Fibroblast of villous mesenchyme (primary cell): ENCODE measurements at regions not wholly inside any gene's neighbourhood (a gene's known extent, or its start where the extent isn't known, plus 50 kb on each side); places are given as distances from the start of the nearest gene placed in this dataset.

Source experiments
- DNase-seq: peaks from one replicate; pipeline ENCODE4 v3.0.0-alpha.2; 2010; ENCODE audit warnings: low read depth
- H3K4me3 ChIP-seq: 2 replicates; pipeline ENCODE4 v1.5.1; 2011; ENCODE audit warnings: low read depth, mild to moderate bottlenecking, low read length
- TF ChIP-seq, protein P1 (sequence below): IDR thresholded peaks from 2 replicates; pipeline ENCODE4 v1.5.1; 2012; ENCODE audit warnings: low read depth, mild to moderate bottlenecking, low read length; ENCODE audit not compliant: insufficient read depth

DNA sequence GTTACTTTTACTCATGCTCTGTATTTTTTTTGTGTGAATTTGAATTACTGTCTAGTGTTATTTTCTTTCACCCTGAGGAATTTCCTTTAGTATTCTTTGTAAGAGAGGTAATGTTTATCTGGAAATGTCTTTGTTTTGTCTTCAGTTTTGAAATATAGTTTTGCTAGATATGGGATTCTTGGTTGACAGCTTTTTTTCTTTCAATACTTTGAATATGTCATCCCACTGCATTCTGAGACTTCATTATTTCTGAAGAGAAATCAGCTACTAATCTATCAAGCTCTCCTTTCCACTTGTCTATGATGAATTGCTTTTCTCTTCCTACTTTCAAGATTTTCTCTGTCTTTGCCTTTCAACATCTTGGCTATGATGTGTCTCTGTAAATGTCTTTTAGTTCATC, 217.0 kb upstream of the CASK start:
- TF ChIP-seq, protein P1, sequence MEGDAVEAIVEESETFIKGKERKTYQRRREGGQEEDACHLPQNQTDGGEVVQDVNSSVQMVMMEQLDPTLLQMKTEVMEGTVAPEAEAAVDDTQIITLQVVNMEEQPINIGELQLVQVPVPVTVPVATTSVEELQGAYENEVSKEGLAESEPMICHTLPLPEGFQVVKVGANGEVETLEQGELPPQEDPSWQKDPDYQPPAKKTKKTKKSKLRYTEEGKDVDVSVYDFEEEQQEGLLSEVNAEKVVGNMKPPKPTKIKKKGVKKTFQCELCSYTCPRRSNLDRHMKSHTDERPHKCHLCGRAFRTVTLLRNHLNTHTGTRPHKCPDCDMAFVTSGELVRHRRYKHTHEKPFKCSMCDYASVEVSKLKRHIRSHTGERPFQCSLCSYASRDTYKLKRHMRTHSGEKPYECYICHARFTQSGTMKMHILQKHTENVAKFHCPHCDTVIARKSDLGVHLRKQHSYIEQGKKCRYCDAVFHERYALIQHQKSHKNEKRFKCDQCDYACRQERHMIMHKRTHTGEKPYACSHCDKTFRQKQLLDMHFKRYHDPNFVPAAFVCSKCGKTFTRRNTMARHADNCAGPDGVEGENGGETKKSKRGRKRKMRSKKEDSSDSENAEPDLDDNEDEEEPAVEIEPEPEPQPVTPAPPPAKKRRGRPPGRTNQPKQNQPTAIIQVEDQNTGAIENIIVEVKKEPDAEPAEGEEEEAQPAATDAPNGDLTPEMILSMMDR: no peak
- no peak overlapping the region for H3K4me3 ChIP-seq
- no peak for DNase-seq

DNA sequence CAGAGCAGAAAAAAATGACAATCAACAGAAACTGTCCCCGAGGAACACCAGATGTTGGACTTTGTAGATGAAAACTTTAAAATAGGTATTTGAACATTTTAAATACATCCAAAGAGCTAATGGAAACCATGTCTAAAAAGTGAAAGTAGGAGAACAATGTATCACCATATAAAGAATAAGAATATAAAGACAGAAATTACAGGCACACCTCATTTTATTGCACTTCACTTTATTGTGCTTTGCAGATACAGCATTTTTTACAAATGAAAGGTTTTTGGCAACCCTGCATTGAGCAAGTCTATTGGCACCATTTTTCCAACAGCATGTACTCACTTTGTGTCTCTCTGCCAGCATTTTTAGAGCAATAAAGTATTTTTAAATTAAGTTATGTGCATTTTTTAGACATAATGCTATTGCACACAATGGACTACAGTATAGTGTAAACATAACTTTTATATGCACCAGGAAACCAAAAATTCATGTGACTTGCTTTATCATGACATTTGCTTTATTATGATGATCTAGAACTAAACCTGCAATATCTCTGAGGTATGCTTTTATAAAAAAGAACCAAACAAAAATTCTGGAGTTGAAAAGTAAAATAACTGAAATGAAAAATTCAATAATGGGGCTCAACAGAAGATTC, 212.4 kb upstream of the CASK start:
- TF ChIP-seq, protein P1: no peak
- H3K4me3 ChIP-seq: no peak overlapping the region
- DNase-seq: no peak

DNA sequence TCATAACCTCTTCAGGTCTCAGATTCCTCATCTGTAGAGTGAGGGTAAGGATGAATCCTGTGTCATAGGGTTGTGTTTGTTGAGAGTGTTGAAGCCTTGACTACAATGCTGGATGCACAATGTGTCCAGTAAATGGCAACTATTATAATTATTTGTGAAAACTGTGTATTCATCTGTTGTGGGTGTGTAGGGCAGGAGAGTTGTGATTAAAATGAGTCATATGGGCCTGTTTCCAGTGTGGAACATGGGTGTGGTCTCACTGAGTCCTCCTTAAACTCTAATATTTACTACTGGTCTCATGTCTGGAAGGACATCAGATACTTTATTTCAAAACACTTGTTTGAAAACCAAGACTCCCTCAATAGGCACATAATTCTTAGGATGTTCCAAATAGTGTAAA, 208.5 kb upstream of the CASK start:
- TF ChIP-seq, protein P1: no peak
- DNase-seq: peak; percentile 17
- H3K4me3 ChIP-seq: no peak overlapping the region

DNA sequence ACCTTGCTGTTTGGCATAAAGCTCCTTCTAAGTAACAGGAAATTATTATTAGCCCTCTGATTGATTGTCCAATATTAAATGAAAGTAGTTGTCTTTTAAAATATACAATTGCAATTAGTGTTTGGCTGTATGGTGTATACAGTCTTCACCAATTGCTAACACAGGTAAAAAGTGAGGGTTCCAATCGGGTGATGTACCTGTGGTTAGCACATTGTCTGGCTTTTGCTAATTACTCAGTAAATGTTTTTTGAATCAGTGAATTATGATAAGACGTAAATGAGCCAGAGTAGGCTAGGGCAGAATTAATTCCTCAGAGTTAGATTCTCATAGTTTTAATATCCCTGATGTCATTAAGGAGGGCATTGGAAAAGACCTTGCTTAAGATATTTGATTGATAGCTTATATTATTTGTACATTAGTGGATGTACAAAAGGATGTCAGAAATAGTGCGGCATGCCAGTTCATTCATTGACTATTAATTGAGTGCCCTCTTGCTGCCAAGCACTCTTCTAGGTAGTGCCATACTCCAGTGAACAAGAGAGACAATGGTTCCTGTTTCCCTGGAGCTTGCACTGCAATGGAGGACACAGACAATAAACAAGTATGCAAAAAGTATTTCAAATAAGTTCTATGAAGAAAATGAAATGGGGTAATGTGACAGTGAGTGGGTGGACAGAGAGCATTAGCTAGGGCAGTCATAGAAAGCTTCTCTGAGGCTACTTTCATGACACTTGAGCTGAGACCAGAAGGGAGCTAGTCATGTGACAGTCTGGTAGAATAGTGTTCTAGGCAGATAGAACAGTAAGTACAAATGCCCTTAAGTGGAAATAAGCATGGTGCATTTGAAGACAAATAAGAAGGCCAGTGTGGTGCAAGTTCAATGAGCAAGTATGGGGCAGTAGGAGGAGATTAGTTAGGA, 205.9 kb upstream of the CASK start:
- TF ChIP-seq, protein P1: no peak
- DNase-seq: no peak
- no peak overlapping the region for H3K4me3 ChIP-seq

DNA sequence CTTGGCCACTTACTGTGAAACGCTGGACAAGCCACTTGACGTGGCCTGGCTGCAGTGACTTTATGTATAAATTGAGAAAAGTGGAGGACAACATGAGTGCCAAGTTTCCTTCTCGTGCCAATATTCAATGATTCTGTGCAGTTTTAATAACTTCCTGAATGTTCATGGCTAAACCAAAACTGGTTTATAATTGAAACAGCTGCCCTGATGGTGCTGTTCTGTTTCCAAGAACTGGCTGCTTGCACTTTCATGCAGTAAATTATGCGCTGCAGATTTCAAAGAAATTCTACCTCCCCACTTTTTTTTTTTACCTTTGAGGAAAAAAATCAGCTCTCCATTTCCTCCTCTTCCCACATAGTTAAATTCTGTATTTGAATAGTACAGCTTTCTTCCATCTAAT, 205.2 kb upstream of the CASK start:
- TF ChIP-seq, protein P1: no peak
- no peak overlapping the region for H3K4me3 ChIP-seq
- no peak for DNase-seq

DNA sequence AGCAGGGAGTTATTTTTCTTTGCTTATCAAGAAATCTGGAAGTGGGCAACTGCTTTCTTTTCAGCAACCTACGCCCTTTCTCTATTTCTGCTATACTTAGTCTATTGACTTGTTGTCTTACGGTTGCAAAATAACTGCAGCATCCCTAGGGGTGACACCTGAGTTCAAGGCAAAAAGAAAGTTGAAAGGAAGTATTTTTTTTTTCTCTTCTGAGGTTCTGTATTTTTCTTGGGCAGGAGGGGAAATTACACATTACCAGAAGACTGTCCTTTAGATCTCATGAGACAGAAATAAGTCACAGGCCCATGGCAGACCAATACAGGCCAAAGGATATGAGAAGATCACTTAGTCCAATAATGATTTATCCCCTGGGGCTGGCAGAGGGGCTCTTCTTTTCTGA, 204.7 kb upstream of the CASK start:
- TF ChIP-seq, protein P1: no peak
- DNase-seq: no peak
- H3K4me3 ChIP-seq: no peak overlapping the region

DNA sequence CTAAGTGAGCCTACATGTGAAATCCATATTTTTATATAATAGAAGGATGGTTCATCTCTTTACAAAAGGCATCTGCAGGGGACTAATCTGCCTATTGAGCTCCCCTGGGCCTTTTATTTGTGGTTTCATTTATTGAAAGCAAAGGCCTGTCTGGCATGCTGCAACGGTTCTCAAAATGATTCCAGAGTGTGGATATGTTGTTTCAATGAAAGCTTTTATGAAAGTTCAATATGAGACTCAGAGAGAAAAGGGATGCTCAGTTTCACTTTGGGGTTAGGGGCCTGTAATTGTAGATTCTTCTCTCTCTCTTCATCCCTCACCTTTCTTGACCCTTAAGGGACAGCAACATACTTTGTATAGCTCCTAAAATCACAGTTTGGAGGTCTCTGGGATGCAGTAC, 204.2 kb upstream of the CASK start:
- TF ChIP-seq, protein P1: no peak
- H3K4me3 ChIP-seq: no peak overlapping the region
- DNase-seq: no peak
